Astrocyte (in vitro differentiated cells and primary cell): ENCODE measurements at regions not wholly inside any gene's neighbourhood (a gene's known extent, or its start where the extent isn't known, plus 50 kb on each side); places are given as distances from the start of the nearest gene placed in this dataset.

Experiments used
- CTCF ChIP-seq: IDR thresholded peaks from 2 replicates; pipeline ENCODE4 v1.5.1; 2011; ENCODE audit warnings: low read depth, mild to moderate bottlenecking, inconsistent platforms, low read length, moderate library complexity; ENCODE audit not compliant: insufficient read depth
- EZH2 ChIP-seq: IDR thresholded peaks from 2 replicates; pipeline ENCODE4 v1.6.1; 2012; ENCODE audit warnings: mild to moderate bottlenecking, low read length, inconsistent platforms; ENCODE audit not compliant: insufficient read depth

- TF ChIP-seq CTCF (no peak), EZH2 (no peak)
Measured at GRCh38 chr15:70257573-70258248, 160.0 kb upstream of the TLE3 start.
